H9 (cell line): ENCODE measurements at regions not wholly inside any gene's neighbourhood (a gene's known extent, or its start where the extent isn't known, plus 50 kb on each side); places are given as distances from the start of the nearest gene placed in this dataset.

Experiments
- DNase-seq: peaks from one replicate; pipeline ENCODE4 v3.0.0-alpha.2; 2017
- H2AFZ ChIP-seq: one replicate; pipeline ENCODE4 v1.6.1; 2013; ENCODE audit warnings: mild to moderate bottlenecking, low read length, control low read depth, moderate library complexity
- H2AK5ac ChIP-seq: 2 replicates; pipeline ENCODE4 v1.6.1; 2013; ENCODE audit warnings: low read length, control low read depth, mixed read lengths; ENCODE audit not compliant: insufficient read length
- H2BK120ac ChIP-seq: one replicate; pipeline ENCODE4 v1.6.1; 2013; ENCODE audit warnings: low read depth, mild to moderate bottlenecking, low read length, control low read depth, inconsistent platforms; ENCODE audit not compliant: poor library complexity, severe bottlenecking
- H2BK12ac ChIP-seq: 2 replicates; pipeline ENCODE4 v1.6.1; 2013; ENCODE audit warnings: low read length, control low read depth, mixed read lengths, low read depth; ENCODE audit not compliant: insufficient read length
- H2BK15ac ChIP-seq: 2 replicates; pipeline ENCODE4 v1.6.1; 2013; ENCODE audit warnings: low read depth, low read length, control low read depth
- H2BK20ac ChIP-seq: one replicate; pipeline ENCODE4 v1.6.1; 2013; ENCODE audit warnings: low read depth, mild to moderate bottlenecking, low read length, control low read depth, inconsistent platforms; ENCODE audit not compliant: poor library complexity, severe bottlenecking
- H2BK5ac ChIP-seq: 2 replicates; pipeline ENCODE4 v1.6.1; 2013; ENCODE audit warnings: low read length, control low read depth, mixed read lengths; ENCODE audit not compliant: insufficient read length
- H3K14ac ChIP-seq: 2 replicates; pipeline ENCODE4 v1.6.1; 2013; ENCODE audit warnings: low read length, control low read depth; ENCODE audit not compliant: insufficient read depth
- H3K18ac ChIP-seq: 2 replicates; pipeline ENCODE4 v1.6.1; 2013; ENCODE audit warnings: low read depth, mild to moderate bottlenecking, mixed read lengths, low read length, control low read depth; ENCODE audit not compliant: insufficient read length
- H3K23ac ChIP-seq: 2 replicates; pipeline ENCODE4 v1.6.1; 2013; ENCODE audit warnings: low read length, control low read depth, mixed read lengths, low read depth; ENCODE audit not compliant: insufficient read length
- H3K23me2 ChIP-seq: 2 replicates; pipeline ENCODE4 v1.6.1; 2013; ENCODE audit warnings: low read depth, mild to moderate bottlenecking, mixed read lengths, low read length, control low read depth; ENCODE audit not compliant: insufficient read length, poor library complexity, severe bottlenecking
- H3K27ac ChIP-seq: 2 replicates; pipeline ENCODE4 v1.5.1; 2013; ENCODE audit warnings: low read length, control low read depth, mixed read lengths, low read depth; ENCODE audit not compliant: insufficient read length
- H3K27me3 ChIP-seq: 2 replicates; pipeline ENCODE4 v1.6.1; 2013; ENCODE audit warnings: low read length, control low read depth, inconsistent platforms; ENCODE audit not compliant: insufficient read depth
- H3K4ac ChIP-seq: 2 replicates; pipeline ENCODE4 v1.6.1; 2013; ENCODE audit warnings: low read depth, mild to moderate bottlenecking, control low read depth, inconsistent platforms, low read length, moderate library complexity
- H3K4me1 ChIP-seq: 2 replicates; pipeline ENCODE4 v1.6.1; 2013; ENCODE audit warnings: low read length, control low read depth, inconsistent platforms; ENCODE audit not compliant: insufficient read depth
- H3K4me2 ChIP-seq: 2 replicates; pipeline ENCODE4 v1.6.1; 2013; ENCODE audit warnings: low read length, control low read depth, mixed read lengths; ENCODE audit not compliant: insufficient read length, insufficient read depth
- H3K56ac ChIP-seq: 2 replicates; pipeline ENCODE4 v1.6.1; 2013; ENCODE audit warnings: low read depth, mild to moderate bottlenecking, mixed read lengths, low read length, control low read depth; ENCODE audit not compliant: insufficient read length
- H3K79me1 ChIP-seq: 2 replicates; pipeline ENCODE4 v1.6.1; 2013; ENCODE audit warnings: low read depth, mild to moderate bottlenecking, moderate library complexity, low read length, control low read depth, inconsistent platforms; ENCODE audit not compliant: insufficient read depth, poor library complexity, severe bottlenecking
- H3K79me2 ChIP-seq: 2 replicates; pipeline ENCODE4 v1.6.1; 2013; ENCODE audit warnings: low read length, control low read depth, inconsistent platforms; ENCODE audit not compliant: insufficient read depth
- H3K9ac ChIP-seq: 2 replicates; pipeline ENCODE4 v1.6.1; 2013; ENCODE audit warnings: low read length, control low read depth, mixed read lengths; ENCODE audit not compliant: insufficient read length; ENCODE audit errors: extremely low read depth
- H3K9me3 ChIP-seq: one replicate; pipeline ENCODE4 v1.6.1; 2013; ENCODE audit warnings: low read depth, low read length, inconsistent platforms; ENCODE audit not compliant: control insufficient read depth
- H3T11ph ChIP-seq: one replicate; pipeline ENCODE4 v1.6.1; 2013; ENCODE audit warnings: mild to moderate bottlenecking, low read length, control low read depth, inconsistent platforms
- H4K20me1 ChIP-seq: one replicate; pipeline ENCODE4 v1.6.1; 2013; ENCODE audit not compliant: control insufficient read depth, insufficient read length, insufficient read depth
- H4K5ac ChIP-seq: 2 replicates; pipeline ENCODE4 v1.6.1; 2013; ENCODE audit warnings: low read depth, mild to moderate bottlenecking, mixed read lengths, low read length, control low read depth; ENCODE audit not compliant: insufficient read length
- H4K8ac ChIP-seq: replicated peaks from 2 replicates; pipeline ENCODE4 v1.6.1; 2013; ENCODE audit warnings: low read length, control low read depth, mixed read lengths, low read depth; ENCODE audit not compliant: insufficient read length
- H4K91ac ChIP-seq: 2 replicates; pipeline ENCODE4 v1.6.1; 2013; ENCODE audit warnings: low read depth, mild to moderate bottlenecking, moderate library complexity, mixed read lengths, low read length, control low read depth; ENCODE audit not compliant: insufficient read length
- H3K27ac Mint-ChIP-seq, 3 experiments: 2 replicates in 2 of 3; 3 replicates in 1 of 3; pipeline ENCODE4 v1.8.0; 2020 to 2021; ENCODE audit warnings: mixed read lengths in 3 of 3, mild to moderate bottlenecking in 1 of 3, moderate library complexity in 1 of 3
- H3K27me3 Mint-ChIP-seq: 2 replicates; pipeline ENCODE4 v1.8.0; 2021; ENCODE audit warnings: low read depth, mild to moderate bottlenecking, moderate library complexity, mixed read lengths
- H3K36me3 Mint-ChIP-seq, 3 experiments: 2 replicates in 2 of 3; 3 replicates in 1 of 3; pipeline ENCODE4 v1.8.0; 2020 to 2021; ENCODE audit warnings: low read depth in 3 of 3, mixed read lengths in 3 of 3; ENCODE audit not compliant: insufficient read depth in 1 of 3
- H3K4me1 Mint-ChIP-seq, 2 experiments: 2 replicates each; pipeline ENCODE4 v1.8.0; 2020; ENCODE audit warnings: mixed read lengths in 2 of 2
- H3K4me3 Mint-ChIP-seq, 2 experiments: 2 replicates in 1 of 2; 3 replicates in 1 of 2; pipeline ENCODE4 v1.8.0; 2020 to 2021; ENCODE audit warnings: mild to moderate bottlenecking in 2 of 2, mixed read lengths in 2 of 2, moderate library complexity in 1 of 2
- H3K9me3 Mint-ChIP-seq, 2 experiments: 2 replicates in 1 of 2; 3 replicates in 1 of 2; pipeline ENCODE4 v1.8.0; 2020; ENCODE audit warnings: mild to moderate bottlenecking in 2 of 2, mixed read lengths in 2 of 2, moderate library complexity in 1 of 2
- CTCF ChIP-seq: fragments of 200-600 bp; sonication (generic); conservative IDR thresholded peaks from 3 replicates; pipeline ENCODE4 v1.8.0; 2021; ENCODE audit warnings: antibody characterized with exemption, mild to moderate bottlenecking

- Histone ChIP-seq H3K27ac (no peak overlapping the region), H3K23ac (no peak overlapping the region), H3K9me3 (peaks cover 10% of the 10 kb centered on the region), H3K56ac (no peak overlapping the region), H3K4me1 (no peaks in the 10 kb centered on the region), H2AK5ac (no peak overlapping the region), H2BK5ac (no peak overlapping the region), H3K23me2 (no peaks in the 10 kb centered on the region), H4K5ac (no peak overlapping the region), H3K18ac (no peak overlapping the region), H2BK15ac (no peak overlapping the region), H3K9ac (no peak overlapping the region), H3K79me2 (no peaks in the 10 kb centered on the region), H3K27me3 (no peaks in the 10 kb centered on the region), H3K4ac (no peak overlapping the region), H3K79me1 (no peaks in the 10 kb centered on the region), H2AFZ (no peak overlapping the region), H3K14ac (no peak overlapping the region), H4K91ac (no peak overlapping the region), H2BK12ac (no peak overlapping the region), H2BK120ac (no peak overlapping the region), H3K4me2 (no peak overlapping the region), H3T11ph (no peak overlapping the region), H4K20me1 (no peaks in the 10 kb centered on the region), H4K8ac (no peak overlapping the region), H2BK20ac (no peak overlapping the region)
- Mint-ChIP-seq H3K27me3 (no peaks in the 10 kb centered on the region), H3K4me1 (no peaks in the 10 kb centered on the region), H3K36me3 (peaks cover 7 to 14% (median 8%) of the 10 kb centered on the region in 3 experiments), H3K4me3 (no peak overlapping the region), H3K9me3 (peaks cover 14 to 23% of the 10 kb centered on the region in 2 experiments), H3K27ac (no peak overlapping the region)
- no peak for TF ChIP-seq CTCF
- DNase-seq, result no peak
These were observed 155.9 kb upstream of the EGR2 start for GRCh38 chr10:62972103-62972502.
